ENCODE measurements at regions not wholly inside any gene's neighbourhood (a gene's known extent, or its start where the extent isn't known, plus 50 kb on each side); places are given as distances from the start of the nearest gene placed in this dataset.

DNA sequence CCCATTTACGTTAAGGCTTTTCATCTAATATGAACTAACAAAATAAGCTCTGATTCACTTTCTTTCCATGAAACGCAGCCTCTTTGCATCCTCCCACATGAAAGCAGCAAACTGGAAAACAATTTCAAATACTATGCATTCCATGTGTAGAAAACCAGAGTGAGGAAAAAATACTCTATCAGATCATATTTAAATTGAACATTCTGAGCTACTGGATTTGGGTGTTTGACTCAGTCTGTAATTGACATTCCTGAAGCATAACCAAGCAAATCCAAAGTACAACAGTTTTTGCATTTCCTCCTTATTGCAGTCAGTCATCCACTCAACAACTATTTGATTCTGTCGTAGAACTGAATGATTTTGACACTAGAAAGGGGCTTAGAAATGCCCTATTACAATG lies 399.1 kb upstream of the NMUR2 start:
- H3K27me3 ChIP-seq: no peaks in the 10 kb centered on the region
- no peak overlapping the region for H3K4me3 ChIP-seq
- TF ChIP-seq CTCF (IDR thresholded peaks at IDR 0.05): no peak
- H3K27ac ChIP-seq: no peak overlapping the region
- FAIRE-seq (no peak), ATAC-seq (no peak), DNase-seq (no peak)
- 49 to 59% methylated on average over 3 of the region's 3 CpGs for WGBS, 2 donors
- H3K9me3 ChIP-seq: no peaks in the 10 kb centered on the region
- H3K36me3 ChIP-seq: no peaks in the 10 kb centered on the region
- H3K4me1 ChIP-seq: no peaks in the 10 kb centered on the region
- intact Hi-C loops (cut with DNase I): no loop called here

DNA sequence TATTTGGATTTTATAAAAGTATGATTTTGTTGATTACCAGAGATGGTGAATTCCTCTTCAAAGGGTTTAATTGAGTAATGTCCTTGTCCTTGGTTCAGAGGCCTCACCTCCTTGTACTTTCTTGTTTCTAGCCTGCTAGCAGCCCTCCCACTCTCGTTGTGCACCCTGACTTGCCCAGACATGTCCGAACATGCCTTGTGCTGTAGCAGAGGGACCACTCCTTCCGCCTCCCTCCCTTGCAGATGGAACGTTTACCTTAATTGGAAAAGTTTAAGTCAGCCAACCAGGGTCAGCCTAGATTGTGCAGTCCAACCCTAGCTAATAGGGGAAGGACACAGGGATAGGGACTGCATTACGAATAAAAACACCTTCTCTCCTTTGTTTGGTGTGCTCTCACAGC lies 406.9 kb upstream of the NMUR2 start:
- Histone ChIP-seq H3K4me3 (no peak overlapping the region), H3K27ac (no peak overlapping the region), H3K36me3 (no peaks in the 10 kb centered on the region), H3K9me3 (no peaks in the 10 kb centered on the region), H3K4me1 (no peaks in the 10 kb centered on the region), H3K27me3 (no peaks in the 10 kb centered on the region)
- no peak for TF ChIP-seq CTCF (IDR thresholded peaks at IDR 0.05)
- intact Hi-C loops (cut with DNase I): no loop called here
- WGBS, 2 donors: 60 to 73% methylated on average over 5 of the region's 5 CpGs
- FAIRE-seq (no peak), ATAC-seq (no peak), DNase-seq (no peak)

GRCh38 chr5:152813526-152813925 lies 408.4 kb upstream of the NMUR2 start:
- H3K4me3 ChIP-seq: no peak overlapping the region
- H3K9me3 ChIP-seq: no peaks in the 10 kb centered on the region
- H3K27ac ChIP-seq: no peak overlapping the region
- ATAC-seq: no peak
- no peaks in the 10 kb centered on the region for H3K36me3 ChIP-seq
- intact Hi-C loops (cut with DNase I): no loop called here
- TF ChIP-seq CTCF (IDR thresholded peaks at IDR 0.05): no peak
- FAIRE-seq: no peak
- WGBS, 2 donors: 56 to 63% methylated on average over 6 of the region's 6 CpGs
- no peak for DNase-seq
- H3K27me3 ChIP-seq: no peaks in the 10 kb centered on the region
- no peaks in the 10 kb centered on the region for H3K4me1 ChIP-seq

- no peak for ATAC-seq
- no peak for TF ChIP-seq CTCF (IDR thresholded peaks at IDR 0.05)
- H3K4me3 ChIP-seq: no peak overlapping the region
- H3K4me1 ChIP-seq: no peaks in the 10 kb centered on the region
- H3K27ac ChIP-seq: no peak overlapping the region
- no peaks in the 10 kb centered on the region for H3K9me3 ChIP-seq
- intact Hi-C loops (cut with DNase I): no loop called here
- H3K27me3 ChIP-seq: no peaks in the 10 kb centered on the region
- H3K36me3 ChIP-seq: no peaks in the 10 kb centered on the region
- no peak for DNase-seq
- no peak for FAIRE-seq
These were observed 414.8 kb upstream of the NMUR2 start for GRCh38 chr5:152819891-152820290.

GRCh38 chr5:152824316-152824715 lies 419.2 kb upstream of the NMUR2 start:
- intact Hi-C loops (cut with DNase I): no loop called here
- H3K36me3 ChIP-seq: no peaks in the 10 kb centered on the region
- no peak overlapping the region for H3K27ac ChIP-seq
- FAIRE-seq: no peak
- H3K9me3 ChIP-seq: no peaks in the 10 kb centered on the region
- no peaks in the 10 kb centered on the region for H3K27me3 ChIP-seq
- H3K4me3 ChIP-seq: no peak overlapping the region
- no peak for TF ChIP-seq CTCF (IDR thresholded peaks at IDR 0.05)
- DNase-seq: no peak
- no peak for ATAC-seq
- H3K4me1 ChIP-seq: no peaks in the 10 kb centered on the region
- 56 to 72% methylated on average over 3 of the region's 3 CpGs for WGBS, 2 donors

All from pancreas (tissue), 10 donors.